ENCODE measurements at regions not wholly inside any gene's neighbourhood (a gene's known extent, or its start where the extent isn't known, plus 50 kb on each side); places are given as distances from the start of the nearest gene placed in this dataset.

DNA sequence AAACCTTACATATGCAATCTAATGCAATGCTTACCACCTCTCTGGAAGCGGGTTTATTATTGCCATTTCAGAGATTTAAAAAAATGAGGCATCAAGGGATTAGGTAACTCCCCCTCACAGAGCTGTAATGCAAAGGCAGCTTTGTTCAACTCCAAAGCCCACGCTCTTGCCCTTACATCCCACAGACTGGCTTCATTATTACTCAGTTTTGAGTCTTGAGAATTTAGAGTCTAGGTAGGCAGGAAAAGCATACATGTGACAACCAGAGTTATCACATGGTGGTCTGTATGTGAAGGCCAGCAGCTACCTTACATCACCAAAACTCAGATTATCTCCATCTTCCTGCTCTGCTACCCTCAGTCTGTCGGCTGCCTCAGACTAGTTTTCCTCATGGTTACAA lies 326.9 kb downstream of the UACA start:
- TF ChIP-seq, protein P1, sequence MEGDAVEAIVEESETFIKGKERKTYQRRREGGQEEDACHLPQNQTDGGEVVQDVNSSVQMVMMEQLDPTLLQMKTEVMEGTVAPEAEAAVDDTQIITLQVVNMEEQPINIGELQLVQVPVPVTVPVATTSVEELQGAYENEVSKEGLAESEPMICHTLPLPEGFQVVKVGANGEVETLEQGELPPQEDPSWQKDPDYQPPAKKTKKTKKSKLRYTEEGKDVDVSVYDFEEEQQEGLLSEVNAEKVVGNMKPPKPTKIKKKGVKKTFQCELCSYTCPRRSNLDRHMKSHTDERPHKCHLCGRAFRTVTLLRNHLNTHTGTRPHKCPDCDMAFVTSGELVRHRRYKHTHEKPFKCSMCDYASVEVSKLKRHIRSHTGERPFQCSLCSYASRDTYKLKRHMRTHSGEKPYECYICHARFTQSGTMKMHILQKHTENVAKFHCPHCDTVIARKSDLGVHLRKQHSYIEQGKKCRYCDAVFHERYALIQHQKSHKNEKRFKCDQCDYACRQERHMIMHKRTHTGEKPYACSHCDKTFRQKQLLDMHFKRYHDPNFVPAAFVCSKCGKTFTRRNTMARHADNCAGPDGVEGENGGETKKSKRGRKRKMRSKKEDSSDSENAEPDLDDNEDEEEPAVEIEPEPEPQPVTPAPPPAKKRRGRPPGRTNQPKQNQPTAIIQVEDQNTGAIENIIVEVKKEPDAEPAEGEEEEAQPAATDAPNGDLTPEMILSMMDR (IDR thresholded peaks at IDR 0.05; ENCODE audit: insufficient read depth, low read length): no peak
- TF ChIP-seq POLR2AphosphoS5 (IDR thresholded peaks at IDR 0.05; ENCODE audit: low read depth) (no peak), SPI1 (IDR thresholded peaks at IDR 0.05; ENCODE audit: borderline replicate concordance, low read depth) (no peak), GABPA (IDR thresholded peaks at IDR 0.05; ENCODE audit: low read depth) (no peak)
- TF ChIP-seq, protein P2, sequence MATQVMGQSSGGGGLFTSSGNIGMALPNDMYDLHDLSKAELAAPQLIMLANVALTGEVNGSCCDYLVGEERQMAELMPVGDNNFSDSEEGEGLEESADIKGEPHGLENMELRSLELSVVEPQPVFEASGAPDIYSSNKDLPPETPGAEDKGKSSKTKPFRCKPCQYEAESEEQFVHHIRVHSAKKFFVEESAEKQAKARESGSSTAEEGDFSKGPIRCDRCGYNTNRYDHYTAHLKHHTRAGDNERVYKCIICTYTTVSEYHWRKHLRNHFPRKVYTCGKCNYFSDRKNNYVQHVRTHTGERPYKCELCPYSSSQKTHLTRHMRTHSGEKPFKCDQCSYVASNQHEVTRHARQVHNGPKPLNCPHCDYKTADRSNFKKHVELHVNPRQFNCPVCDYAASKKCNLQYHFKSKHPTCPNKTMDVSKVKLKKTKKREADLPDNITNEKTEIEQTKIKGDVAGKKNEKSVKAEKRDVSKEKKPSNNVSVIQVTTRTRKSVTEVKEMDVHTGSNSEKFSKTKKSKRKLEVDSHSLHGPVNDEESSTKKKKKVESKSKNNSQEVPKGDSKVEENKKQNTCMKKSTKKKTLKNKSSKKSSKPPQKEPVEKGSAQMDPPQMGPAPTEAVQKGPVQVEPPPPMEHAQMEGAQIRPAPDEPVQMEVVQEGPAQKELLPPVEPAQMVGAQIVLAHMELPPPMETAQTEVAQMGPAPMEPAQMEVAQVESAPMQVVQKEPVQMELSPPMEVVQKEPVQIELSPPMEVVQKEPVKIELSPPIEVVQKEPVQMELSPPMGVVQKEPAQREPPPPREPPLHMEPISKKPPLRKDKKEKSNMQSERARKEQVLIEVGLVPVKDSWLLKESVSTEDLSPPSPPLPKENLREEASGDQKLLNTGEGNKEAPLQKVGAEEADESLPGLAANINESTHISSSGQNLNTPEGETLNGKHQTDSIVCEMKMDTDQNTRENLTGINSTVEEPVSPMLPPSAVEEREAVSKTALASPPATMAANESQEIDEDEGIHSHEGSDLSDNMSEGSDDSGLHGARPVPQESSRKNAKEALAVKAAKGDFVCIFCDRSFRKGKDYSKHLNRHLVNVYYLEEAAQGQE (IDR thresholded peaks at IDR 0.05; ENCODE audit: insufficient replicate concordance, low read depth): no peak
